ENCODE measurements at regions not wholly inside any gene's neighbourhood (a gene's known extent, or its start where the extent isn't known, plus 50 kb on each side); places are given as distances from the start of the nearest gene placed in this dataset.

DNA sequence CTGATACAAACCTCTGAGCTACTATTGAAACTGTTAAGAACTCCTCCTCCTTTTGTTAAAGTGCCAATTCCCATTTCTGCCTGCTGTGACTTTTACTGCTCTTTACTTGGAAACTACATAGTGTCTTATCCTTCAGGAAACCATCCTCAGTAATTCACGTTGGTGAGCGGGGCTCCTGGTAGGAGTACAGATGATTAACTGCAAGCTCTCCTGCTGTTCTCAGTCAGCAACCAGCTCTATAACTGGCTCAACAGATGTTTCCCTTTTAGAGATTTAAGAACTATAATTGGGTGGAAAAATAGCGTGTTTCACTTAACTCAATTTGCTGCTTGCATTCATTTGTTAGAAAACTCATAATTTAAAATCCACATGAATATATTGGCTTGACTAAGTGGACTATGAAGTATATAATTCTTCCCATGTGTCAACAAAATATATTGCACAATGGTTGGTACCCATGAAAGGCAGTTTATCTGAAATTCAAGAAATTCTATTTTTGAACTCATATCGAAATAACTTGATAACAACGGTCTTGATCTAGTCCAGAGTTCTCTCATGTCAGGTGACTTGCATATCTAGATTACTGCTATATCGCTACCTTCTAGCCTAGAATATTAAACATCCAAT, 574.0 kb downstream of the KCNT2 start:
- no peak overlapping the region for H3K4me2 ChIP-seq (ENCODE audit: control insufficient read depth, insufficient read depth)
- H3K79me2 ChIP-seq (ENCODE audit: control insufficient read depth, insufficient read depth, low read length), result no peaks in the 10 kb centered on the region
- H3K36me3 ChIP-seq (ENCODE audit: control insufficient read depth in 2 of 2, insufficient read depth in 2 of 2, low read length in 1 of 2), result no peaks in the 10 kb centered on the region
- WGBS (ENCODE audit: insufficient coverage, insufficient replicate concordance, low lambda C conversion rate, missing lambda C conversion rate), result 29% methylated on average over 6 of the region's 6 CpGs
- H3K9me3 ChIP-seq (replicated peaks; ENCODE audit: control insufficient read depth, insufficient read depth, low read length), result no peaks in the 10 kb centered on the region
- H3K27ac ChIP-seq (ENCODE audit: control insufficient read depth, insufficient read depth), result no peak overlapping the region
- ChIA-PET SMC1A (ENCODE audit: uncharacterized antibody, unreplicated experiment) (no interaction called here), CTCF (no interaction called here), POLR2A (no interaction called here), RAD21 (ENCODE audit: unreplicated experiment) (no interaction called here)
- no peak overlapping the region for H2AFZ ChIP-seq (ENCODE audit: control insufficient read depth, low read depth, low read length)
- no peak for FAIRE-seq
- in situ Hi-C loops (cut with MboI) (no loop called here), intact Hi-C loops (cut with micrococcal nuclease; ENCODE audit: unreplicated experiment) (no loop called here)
- no TSS peak for BruUV-seq (replicated peaks)
- H3K4me3 ChIP-seq, result no peak overlapping the region
- ATAC-seq, result no peak
- H4K20me1 ChIP-seq (ENCODE audit: control insufficient read depth, insufficient read depth), result no peaks in the 10 kb centered on the region
- no peaks in the 10 kb centered on the region for H3K4me1 ChIP-seq (ENCODE audit: control insufficient read depth, insufficient read depth, low read length)
- H3K9ac ChIP-seq (ENCODE audit: control insufficient read depth, insufficient read depth, low read length), result no peak overlapping the region
- H3K27me3 ChIP-seq (replicated peaks in 1 of 2; ENCODE audit: control insufficient read depth in 2 of 2, insufficient read depth in 2 of 2, low read length in 1 of 2), result no peaks in the 10 kb centered on the region
- DNase-seq (ENCODE audit: low read depth, low spot score), result no peak
- no peak for TF ChIP-seq JUNB (IDR thresholded peaks at IDR 0.05)
- TF ChIP-seq, protein P1, sequence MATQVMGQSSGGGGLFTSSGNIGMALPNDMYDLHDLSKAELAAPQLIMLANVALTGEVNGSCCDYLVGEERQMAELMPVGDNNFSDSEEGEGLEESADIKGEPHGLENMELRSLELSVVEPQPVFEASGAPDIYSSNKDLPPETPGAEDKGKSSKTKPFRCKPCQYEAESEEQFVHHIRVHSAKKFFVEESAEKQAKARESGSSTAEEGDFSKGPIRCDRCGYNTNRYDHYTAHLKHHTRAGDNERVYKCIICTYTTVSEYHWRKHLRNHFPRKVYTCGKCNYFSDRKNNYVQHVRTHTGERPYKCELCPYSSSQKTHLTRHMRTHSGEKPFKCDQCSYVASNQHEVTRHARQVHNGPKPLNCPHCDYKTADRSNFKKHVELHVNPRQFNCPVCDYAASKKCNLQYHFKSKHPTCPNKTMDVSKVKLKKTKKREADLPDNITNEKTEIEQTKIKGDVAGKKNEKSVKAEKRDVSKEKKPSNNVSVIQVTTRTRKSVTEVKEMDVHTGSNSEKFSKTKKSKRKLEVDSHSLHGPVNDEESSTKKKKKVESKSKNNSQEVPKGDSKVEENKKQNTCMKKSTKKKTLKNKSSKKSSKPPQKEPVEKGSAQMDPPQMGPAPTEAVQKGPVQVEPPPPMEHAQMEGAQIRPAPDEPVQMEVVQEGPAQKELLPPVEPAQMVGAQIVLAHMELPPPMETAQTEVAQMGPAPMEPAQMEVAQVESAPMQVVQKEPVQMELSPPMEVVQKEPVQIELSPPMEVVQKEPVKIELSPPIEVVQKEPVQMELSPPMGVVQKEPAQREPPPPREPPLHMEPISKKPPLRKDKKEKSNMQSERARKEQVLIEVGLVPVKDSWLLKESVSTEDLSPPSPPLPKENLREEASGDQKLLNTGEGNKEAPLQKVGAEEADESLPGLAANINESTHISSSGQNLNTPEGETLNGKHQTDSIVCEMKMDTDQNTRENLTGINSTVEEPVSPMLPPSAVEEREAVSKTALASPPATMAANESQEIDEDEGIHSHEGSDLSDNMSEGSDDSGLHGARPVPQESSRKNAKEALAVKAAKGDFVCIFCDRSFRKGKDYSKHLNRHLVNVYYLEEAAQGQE (IDR thresholded peaks at IDR 0.05; ENCODE audit: low read depth, low read length), result no peak
- no peak for TF ChIP-seq IKZF1 (conservative IDR thresholded peaks at IDR 0.05)
- TF ChIP-seq EZH2 (IDR thresholded peaks at IDR 0.05; ENCODE audit: borderline replicate concordance, control insufficient read depth, low read depth, low read length), result no peak
- TF ChIP-seq, protein P2, sequence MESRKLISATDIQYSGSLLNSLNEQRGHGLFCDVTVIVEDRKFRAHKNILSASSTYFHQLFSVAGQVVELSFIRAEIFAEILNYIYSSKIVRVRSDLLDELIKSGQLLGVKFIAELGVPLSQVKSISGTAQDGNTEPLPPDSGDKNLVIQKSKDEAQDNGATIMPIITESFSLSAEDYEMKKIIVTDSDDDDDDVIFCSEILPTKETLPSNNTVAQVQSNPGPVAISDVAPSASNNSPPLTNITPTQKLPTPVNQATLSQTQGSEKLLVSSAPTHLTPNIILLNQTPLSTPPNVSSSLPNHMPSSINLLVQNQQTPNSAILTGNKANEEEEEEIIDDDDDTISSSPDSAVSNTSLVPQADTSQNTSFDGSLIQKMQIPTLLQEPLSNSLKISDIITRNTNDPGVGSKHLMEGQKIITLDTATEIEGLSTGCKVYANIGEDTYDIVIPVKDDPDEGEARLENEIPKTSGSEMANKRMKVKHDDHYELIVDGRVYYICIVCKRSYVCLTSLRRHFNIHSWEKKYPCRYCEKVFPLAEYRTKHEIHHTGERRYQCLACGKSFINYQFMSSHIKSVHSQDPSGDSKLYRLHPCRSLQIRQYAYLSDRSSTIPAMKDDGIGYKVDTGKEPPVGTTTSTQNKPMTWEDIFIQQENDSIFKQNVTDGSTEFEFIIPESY (IDR thresholded peaks at IDR 0.05), result no peak
- TF ChIP-seq SMARCA5 (IDR thresholded peaks at IDR 0.05), result no peak
- TF ChIP-seq TAF1 (IDR thresholded peaks at IDR 0.05; ENCODE audit: borderline replicate concordance, low read depth, low read length), result no peak
- TF ChIP-seq, protein P3, sequence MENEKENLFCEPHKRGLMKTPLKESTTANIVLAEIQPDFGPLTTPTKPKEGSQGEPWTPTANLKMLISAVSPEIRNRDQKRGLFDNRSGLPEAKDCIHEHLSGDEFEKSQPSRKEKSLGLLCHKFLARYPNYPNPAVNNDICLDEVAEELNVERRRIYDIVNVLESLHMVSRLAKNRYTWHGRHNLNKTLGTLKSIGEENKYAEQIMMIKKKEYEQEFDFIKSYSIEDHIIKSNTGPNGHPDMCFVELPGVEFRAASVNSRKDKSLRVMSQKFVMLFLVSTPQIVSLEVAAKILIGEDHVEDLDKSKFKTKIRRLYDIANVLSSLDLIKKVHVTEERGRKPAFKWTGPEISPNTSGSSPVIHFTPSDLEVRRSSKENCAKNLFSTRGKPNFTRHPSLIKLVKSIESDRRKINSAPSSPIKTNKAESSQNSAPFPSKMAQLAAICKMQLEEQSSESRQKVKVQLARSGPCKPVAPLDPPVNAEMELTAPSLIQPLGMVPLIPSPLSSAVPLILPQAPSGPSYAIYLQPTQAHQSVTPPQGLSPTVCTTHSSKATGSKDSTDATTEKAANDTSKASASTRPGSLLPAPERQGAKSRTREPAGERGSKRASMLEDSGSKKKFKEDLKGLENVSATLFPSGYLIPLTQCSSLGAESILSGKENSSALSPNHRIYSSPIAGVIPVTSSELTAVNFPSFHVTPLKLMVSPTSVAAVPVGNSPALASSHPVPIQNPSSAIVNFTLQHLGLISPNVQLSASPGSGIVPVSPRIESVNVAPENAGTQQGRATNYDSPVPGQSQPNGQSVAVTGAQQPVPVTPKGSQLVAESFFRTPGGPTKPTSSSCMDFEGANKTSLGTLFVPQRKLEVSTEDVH (IDR thresholded peaks at IDR 0.05; ENCODE audit: low read depth, partially characterized antibody), result no peak
- no peak for TF ChIP-seq BHLHE40 (IDR thresholded peaks at IDR 0.05; ENCODE audit: borderline replicate concordance in 1 of 2, low read depth in 2 of 2, low read length in 1 of 2)
- TF ChIP-seq CREM (IDR thresholded peaks at IDR 0.05; ENCODE audit: low read depth), result no peak
- TF ChIP-seq, protein P4, sequence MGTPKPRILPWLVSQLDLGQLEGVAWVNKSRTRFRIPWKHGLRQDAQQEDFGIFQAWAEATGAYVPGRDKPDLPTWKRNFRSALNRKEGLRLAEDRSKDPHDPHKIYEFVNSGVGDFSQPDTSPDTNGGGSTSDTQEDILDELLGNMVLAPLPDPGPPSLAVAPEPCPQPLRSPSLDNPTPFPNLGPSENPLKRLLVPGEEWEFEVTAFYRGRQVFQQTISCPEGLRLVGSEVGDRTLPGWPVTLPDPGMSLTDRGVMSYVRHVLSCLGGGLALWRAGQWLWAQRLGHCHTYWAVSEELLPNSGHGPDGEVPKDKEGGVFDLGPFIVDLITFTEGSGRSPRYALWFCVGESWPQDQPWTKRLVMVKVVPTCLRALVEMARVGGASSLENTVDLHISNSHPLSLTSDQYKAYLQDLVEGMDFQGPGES (IDR thresholded peaks at IDR 0.05), result no peak
- TF ChIP-seq MTA2 (IDR thresholded peaks at IDR 0.05; ENCODE audit: low read depth), result no peak
